ENCODE measurements at regions not wholly inside any gene's neighbourhood (a gene's known extent, or its start where the extent isn't known, plus 50 kb on each side); places are given as distances from the start of the nearest gene placed in this dataset.

GRCh38 chr7:115387137-115387536, 465.2 kb downstream of the MDFIC start:
- ChIA-PET SMC1A (ENCODE audit: uncharacterized antibody, unreplicated experiment) (interaction anchor here (0.6 to 1.4 kb wide), 3 partner anchors 9 to 28 kb away, joined by 3 to 5 read pairs (median 4); no protein-coding TSS in a partner anchor), RAD21 (ENCODE audit: unreplicated experiment) (interaction anchor here (0.7 to 1.0 kb wide), 2 partner anchors 9 to 523 kb away, joined by 3 read pairs; no protein-coding TSS in a partner anchor), CTCF (interaction anchor here (0.9 to 2.3 kb wide), 5 partner anchors 10 to 521 kb away, joined by 3 to 9 read pairs (median 3); no protein-coding TSS in a partner anchor), POLR2A (no interaction called here)
- Histone ChIP-seq H3K4me2 (ENCODE audit: control insufficient read depth, insufficient read depth) (no peak overlapping the region), H2AFZ (ENCODE audit: control insufficient read depth, low read depth, low read length) (no peak overlapping the region), H3K79me2 (ENCODE audit: control insufficient read depth, insufficient read depth, low read length) (no peaks in the 10 kb centered on the region), H3K36me3 (ENCODE audit: control insufficient read depth in 2 of 2, insufficient read depth in 2 of 2, low read length in 1 of 2) (no peaks in the 10 kb centered on the region), H3K9me3 (replicated peaks; ENCODE audit: control insufficient read depth, insufficient read depth, low read length) (no peaks in the 10 kb centered on the region), H3K9ac (ENCODE audit: control insufficient read depth, insufficient read depth, low read length) (no peak overlapping the region), H3K4me3 (no peak overlapping the region), H3K27me3 (replicated peaks in 1 of 2; ENCODE audit: control insufficient read depth in 2 of 2, insufficient read depth in 2 of 2, low read length in 1 of 2) (no peaks in the 10 kb centered on the region), H3K4me1 (ENCODE audit: control insufficient read depth, insufficient read depth, low read length) (no peaks in the 10 kb centered on the region), H4K20me1 (ENCODE audit: control insufficient read depth, insufficient read depth) (no peaks in the 10 kb centered on the region), H3K27ac (ENCODE audit: control insufficient read depth, insufficient read depth) (no peak overlapping the region)
- TF ChIP-seq CHD4 (IDR thresholded peaks at IDR 0.05): no peak
- TF ChIP-seq, protein P1, sequence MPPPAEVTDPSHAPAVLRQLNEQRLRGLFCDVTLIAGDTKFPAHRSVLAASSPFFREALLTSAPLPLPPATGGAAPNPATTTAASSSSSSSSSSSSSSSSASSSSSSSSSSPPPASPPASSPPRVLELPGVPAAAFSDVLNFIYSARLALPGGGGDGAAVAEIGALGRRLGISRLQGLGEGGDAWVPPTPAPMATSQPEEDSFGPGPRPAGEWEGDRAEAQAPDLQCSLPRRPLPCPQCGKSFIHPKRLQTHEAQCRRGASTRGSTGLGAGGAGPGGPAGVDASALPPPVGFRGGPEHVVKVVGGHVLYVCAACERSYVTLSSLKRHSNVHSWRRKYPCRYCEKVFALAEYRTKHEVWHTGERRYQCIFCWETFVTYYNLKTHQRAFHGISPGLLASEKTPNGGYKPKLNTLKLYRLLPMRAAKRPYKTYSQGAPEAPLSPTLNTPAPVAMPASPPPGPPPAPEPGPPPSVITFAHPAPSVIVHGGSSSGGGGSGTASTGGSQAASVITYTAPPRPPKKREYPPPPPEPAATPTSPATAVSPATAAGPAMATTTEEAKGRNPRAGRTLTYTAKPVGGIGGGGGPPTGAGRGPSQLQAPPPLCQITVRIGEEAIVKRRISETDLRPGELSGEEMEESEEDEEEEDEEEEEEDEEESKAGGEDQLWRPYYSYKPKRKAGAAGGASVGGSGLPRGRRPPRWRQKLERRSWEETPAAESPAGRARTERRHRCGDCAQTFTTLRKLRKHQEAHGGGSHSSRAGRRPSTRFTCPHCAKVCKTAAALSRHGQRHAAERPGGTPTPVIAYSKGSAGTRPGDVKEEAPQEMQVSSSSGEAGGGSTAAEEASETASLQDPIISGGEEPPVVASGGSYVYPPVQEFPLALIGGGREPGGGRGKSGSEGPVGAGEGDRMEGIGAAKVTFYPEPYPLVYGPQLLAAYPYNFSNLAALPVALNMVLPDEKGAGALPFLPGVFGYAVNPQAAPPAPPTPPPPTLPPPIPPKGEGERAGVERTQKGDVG (CRISPR knock-in tag; IDR thresholded peaks at IDR 0.05): no peak
- no TSS peak for BruUV-seq (replicated peaks)
- no peak for DNase-seq (ENCODE audit: low read depth, low spot score)
- no peak for ATAC-seq
- FAIRE-seq: no peak
- in situ Hi-C loops (cut with MboI): no loop called here
- intact Hi-C loops (cut with micrococcal nuclease; ENCODE audit: unreplicated experiment): no loop called here

DNA sequence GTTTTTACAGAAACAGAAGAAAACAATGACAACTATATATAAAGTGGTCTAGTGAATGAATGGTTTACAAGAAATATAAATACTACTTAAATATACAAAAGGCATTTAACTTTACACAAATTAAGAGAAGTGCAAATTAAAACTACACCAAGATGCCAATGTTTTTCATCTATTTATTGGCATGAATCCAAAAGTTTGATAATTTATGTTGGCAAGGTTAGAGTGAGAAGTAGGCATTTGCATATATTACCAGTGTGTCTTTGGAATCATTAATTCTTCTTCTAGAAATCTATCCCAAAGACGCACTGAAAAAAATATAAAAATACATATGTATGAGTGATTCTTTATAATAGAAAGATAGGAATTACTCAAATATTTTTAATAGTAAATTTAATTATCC, 457.4 kb downstream of the MDFIC start:
- CTCF ChIA-PET: no interaction called here
- Histone ChIP-seq H3K4me1 (ENCODE audit: control insufficient read depth, insufficient read depth, low read length) (no peaks in the 10 kb centered on the region), H3K4me2 (ENCODE audit: control insufficient read depth, insufficient read depth) (no peak overlapping the region), H2AFZ (ENCODE audit: control insufficient read depth, low read depth, low read length) (no peak overlapping the region), H3K27me3 (replicated peaks in 1 of 2; ENCODE audit: control insufficient read depth in 2 of 2, insufficient read depth in 2 of 2, low read length in 1 of 2) (no peaks in the 10 kb centered on the region), H3K36me3 (ENCODE audit: control insufficient read depth in 2 of 2, insufficient read depth in 2 of 2, low read length in 1 of 2) (no peaks in the 10 kb centered on the region), H3K79me2 (ENCODE audit: control insufficient read depth, insufficient read depth, low read length) (no peaks in the 10 kb centered on the region), H4K20me1 (ENCODE audit: control insufficient read depth, insufficient read depth) (no peaks in the 10 kb centered on the region), H3K27ac (ENCODE audit: control insufficient read depth, insufficient read depth) (no peak overlapping the region), H3K9ac (ENCODE audit: control insufficient read depth, insufficient read depth, low read length) (no peak overlapping the region), H3K4me3 (no peak overlapping the region), H3K9me3 (replicated peaks; ENCODE audit: control insufficient read depth, insufficient read depth, low read length) (no peaks in the 10 kb centered on the region)
- 42% methylated on average over 1 of the region's 1 CpG for WGBS (ENCODE audit: insufficient coverage, insufficient replicate concordance, low lambda C conversion rate, missing lambda C conversion rate)
- BruUV-seq (replicated peaks): no TSS peak
- SMC1A ChIA-PET (ENCODE audit: uncharacterized antibody, unreplicated experiment): interaction anchor here (1.4 kb wide), 1 partner anchor 66 kb away, joined by 3 read pairs; no protein-coding TSS in a partner anchor
- in situ Hi-C loops (cut with MboI) (no loop called here), intact Hi-C loops (cut with micrococcal nuclease; ENCODE audit: unreplicated experiment) (no loop called here)
- RAD21 ChIA-PET (ENCODE audit: unreplicated experiment): no interaction called here
- ATAC-seq (no peak), FAIRE-seq (no peak), DNase-seq (ENCODE audit: low read depth, low spot score) (no peak)
- POLR2A ChIA-PET: no interaction called here
- TF ChIP-seq NR2C2 (IDR thresholded peaks at IDR 0.05; ENCODE audit: borderline replicate concordance, control insufficient read depth, insufficient read length, low read depth) (no peak), JUNB (IDR thresholded peaks at IDR 0.05) (no peak), TBL1XR1 (IDR thresholded peaks at IDR 0.05; ENCODE audit: low read depth, low read length) (no peak), HSF1 (IDR thresholded peaks at IDR 0.05; ENCODE audit: low read depth, low read length) (no peak), POU2F2 (IDR thresholded peaks at IDR 0.05; ENCODE audit: borderline replicate concordance, low read depth, low read length) (no peak), BHLHE40 (IDR thresholded peaks at IDR 0.05; ENCODE audit: borderline replicate concordance in 1 of 2, low read depth in 2 of 2, low read length in 1 of 2) (no peak), RELB (IDR thresholded peaks at IDR 0.05; ENCODE audit: low read depth) (no peak), SUZ12 (IDR thresholded peaks at IDR 0.05; ENCODE audit: unreplicated experiment) (no peak), TARDBP (IDR thresholded peaks at IDR 0.05; ENCODE audit: borderline replicate concordance) (no peak)
